AG09309 (cell line): ENCODE measurements at regions not wholly inside any gene's neighbourhood (a gene's known extent, or its start where the extent isn't known, plus 50 kb on each side); places are given as distances from the start of the nearest gene placed in this dataset.
A peak's percentile ranks its signal among the peaks of the same experiment; 100 is the strongest.

Source experiments
- DNase-seq: peaks from one replicate; pipeline ENCODE4 v3.0.0-alpha.2; 2010; ENCODE audit warnings: low read depth
- H3K4me3 ChIP-seq: 2 replicates; pipeline ENCODE4 v1.5.1; 2011; ENCODE audit warnings: mild to moderate bottlenecking, low read depth, low read length, moderate library complexity; ENCODE audit not compliant: control insufficient read depth
- TF ChIP-seq, protein P1 (sequence below): IDR thresholded peaks from 2 replicates; pipeline ENCODE4 v1.5.1; 2011; ENCODE audit warnings: mild to moderate bottlenecking, low read depth, low read length, inconsistent platforms; ENCODE audit not compliant: insufficient read depth, control insufficient read depth; ENCODE audit errors: missing control alignments

DNA sequence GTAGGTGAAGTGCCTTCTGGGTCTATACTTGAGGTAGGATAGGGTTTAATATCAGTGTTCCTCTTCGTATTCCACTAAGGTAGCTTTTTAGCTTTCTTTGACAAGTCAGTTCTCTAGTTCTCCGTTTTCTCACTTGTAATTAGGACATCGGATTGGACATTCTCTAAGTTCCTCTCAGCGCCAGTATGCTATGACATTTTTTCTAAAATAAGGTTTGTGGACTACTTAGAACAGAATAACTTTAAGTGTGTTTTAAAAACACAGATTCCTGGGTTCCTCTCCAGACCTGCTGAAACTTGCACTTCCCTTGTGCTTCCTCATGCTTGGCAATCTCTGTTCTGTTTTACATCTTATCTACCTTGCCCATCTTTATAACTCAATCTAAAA is 69.3 kb upstream of the YWHAQ start:
- TF ChIP-seq, protein P1, sequence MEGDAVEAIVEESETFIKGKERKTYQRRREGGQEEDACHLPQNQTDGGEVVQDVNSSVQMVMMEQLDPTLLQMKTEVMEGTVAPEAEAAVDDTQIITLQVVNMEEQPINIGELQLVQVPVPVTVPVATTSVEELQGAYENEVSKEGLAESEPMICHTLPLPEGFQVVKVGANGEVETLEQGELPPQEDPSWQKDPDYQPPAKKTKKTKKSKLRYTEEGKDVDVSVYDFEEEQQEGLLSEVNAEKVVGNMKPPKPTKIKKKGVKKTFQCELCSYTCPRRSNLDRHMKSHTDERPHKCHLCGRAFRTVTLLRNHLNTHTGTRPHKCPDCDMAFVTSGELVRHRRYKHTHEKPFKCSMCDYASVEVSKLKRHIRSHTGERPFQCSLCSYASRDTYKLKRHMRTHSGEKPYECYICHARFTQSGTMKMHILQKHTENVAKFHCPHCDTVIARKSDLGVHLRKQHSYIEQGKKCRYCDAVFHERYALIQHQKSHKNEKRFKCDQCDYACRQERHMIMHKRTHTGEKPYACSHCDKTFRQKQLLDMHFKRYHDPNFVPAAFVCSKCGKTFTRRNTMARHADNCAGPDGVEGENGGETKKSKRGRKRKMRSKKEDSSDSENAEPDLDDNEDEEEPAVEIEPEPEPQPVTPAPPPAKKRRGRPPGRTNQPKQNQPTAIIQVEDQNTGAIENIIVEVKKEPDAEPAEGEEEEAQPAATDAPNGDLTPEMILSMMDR, result no peak
- DNase-seq, result no peak
- no peak overlapping the region for H3K4me3 ChIP-seq

DNA sequence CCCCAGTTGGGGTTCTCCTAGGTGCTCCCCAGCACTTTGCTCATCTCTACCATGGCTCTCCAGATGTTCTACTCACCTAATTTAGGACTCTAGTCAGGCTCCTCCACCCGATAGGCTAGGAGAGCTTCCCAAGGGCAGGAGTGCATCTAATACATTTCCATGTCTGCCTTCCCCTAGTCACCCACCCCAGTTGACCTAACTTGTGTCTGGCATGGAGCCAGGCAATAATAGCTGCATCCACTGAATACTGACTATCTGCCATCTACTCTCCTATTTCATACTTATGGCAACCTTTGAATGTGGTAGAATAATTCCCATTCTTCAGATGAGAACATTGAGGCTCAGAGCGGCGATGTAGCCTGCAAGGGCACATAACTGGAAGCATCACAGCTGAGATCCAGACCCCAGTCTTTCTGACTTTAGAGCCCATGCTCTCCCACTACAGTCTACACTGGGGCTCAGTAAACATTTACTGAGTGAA is 71.8 kb upstream of the YWHAQ start:
- no peak overlapping the region for H3K4me3 ChIP-seq
- TF ChIP-seq, protein P1, result no peak
- no peak for DNase-seq

DNA sequence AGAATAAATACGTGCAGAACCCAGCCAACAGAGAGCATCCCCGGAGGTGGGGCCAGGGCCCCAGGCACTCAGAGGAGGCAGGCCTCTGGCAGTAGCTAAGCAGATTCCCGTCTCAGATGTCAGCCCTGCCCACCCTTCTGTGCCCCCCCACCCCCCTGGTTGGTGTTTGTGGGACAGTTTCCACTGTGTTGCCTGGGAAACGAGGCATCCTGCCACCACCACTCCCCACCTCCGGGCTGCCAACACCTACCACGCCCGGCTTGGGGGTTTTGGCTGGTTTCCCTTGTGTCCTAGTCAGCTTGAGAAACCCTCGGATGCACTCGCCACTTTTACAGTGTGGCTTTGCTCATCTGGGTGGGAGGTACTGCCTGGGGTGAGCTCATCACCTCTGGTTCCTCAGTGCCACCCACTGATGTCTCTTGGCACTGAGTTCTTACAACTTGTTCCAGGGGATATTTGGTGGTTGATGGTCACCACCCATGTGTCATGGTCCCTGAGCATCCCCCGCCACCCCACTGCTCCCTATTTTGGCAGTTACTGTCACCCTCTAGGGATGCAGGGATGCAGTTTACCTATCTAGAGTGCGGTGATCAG is 72.4 kb upstream of the YWHAQ start:
- DNase-seq, result peak; percentile 83
- TF ChIP-seq, protein P1, result no peak
- no peak overlapping the region for H3K4me3 ChIP-seq

DNA sequence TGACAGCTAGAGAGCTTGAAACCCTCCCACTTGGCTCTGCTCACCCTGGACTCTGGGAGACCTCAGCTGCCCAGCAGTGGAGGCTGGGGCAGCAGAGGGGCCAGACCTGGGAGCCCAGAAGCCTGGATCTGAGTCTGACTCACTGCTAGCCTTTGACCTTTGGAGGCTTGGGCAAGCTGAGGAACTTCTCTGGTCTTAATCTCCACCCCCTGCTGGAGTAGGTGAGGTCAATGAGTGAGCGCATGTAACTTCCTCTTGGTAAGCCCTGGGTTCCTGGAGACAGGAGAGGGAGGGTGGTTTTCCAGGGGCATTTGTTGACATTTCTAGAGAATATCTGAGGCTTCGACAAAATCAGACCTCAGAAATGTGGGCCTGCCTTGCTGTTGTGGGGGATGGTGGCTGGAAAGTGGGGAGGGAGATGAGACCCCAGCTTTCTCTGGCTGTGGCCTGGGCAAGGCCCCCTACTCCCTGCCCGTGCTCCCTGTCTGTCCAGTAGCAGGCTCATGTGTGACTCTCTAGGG is 73.0 kb upstream of the YWHAQ start:
- TF ChIP-seq, protein P1, result no peak
- no peak overlapping the region for H3K4me3 ChIP-seq
- peak; percentile 27 for DNase-seq

DNA sequence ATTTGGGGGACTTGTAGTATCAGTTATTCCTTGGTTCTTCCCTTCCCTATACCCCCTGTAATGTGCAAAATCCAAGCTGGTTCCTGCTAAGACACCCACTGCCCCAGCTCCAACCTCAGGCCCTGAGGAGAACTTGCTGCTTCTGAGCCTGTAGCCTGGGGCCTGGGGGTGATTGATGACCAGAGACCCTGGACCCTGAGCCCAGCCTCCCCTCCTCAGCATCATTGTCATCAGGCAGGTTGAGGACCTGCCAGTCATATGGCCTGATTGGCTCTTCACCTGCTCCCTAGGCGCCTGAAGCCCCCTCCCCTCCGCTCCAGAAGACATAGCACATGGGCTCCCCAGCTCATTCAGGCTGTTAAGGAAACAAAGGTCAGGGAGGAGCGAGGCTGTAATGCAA is 73.8 kb upstream of the YWHAQ start:
- TF ChIP-seq, protein P1, result no peak
- DNase-seq, result no peak
- H3K4me3 ChIP-seq, result no peak overlapping the region

DNA sequence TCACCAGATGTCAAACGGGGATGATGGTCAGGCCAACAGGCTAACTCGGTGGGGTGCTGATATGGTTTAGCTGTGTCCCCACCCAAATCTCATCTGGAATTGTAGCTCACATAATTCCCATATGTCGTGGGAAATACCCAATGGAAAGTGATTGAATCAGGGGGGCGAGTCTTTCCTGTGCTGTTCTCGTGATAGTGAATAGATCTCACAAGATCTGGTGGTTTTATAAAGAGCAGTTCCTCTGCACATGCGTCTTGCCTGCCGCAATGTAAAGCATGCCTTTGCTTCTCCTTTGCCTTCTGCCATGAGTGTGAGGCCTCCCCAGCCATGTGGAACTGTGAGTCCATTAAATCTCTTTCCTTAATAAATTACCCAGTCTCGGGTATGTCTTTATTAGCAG is 74.4 kb upstream of the YWHAQ start:
- DNase-seq, result no peak
- TF ChIP-seq, protein P1, result no peak
- no peak overlapping the region for H3K4me3 ChIP-seq
